Peyer's patch (tissue), 4 donors: ENCODE measurements at regions not wholly inside any gene's neighbourhood (a gene's known extent, or its start where the extent isn't known, plus 50 kb on each side); places are given as distances from the start of the nearest gene placed in this dataset.

Experiments used
- DNase-seq, 3 donors: peaks; one replicate each; pipeline ENCODE4 v3.0.0-alpha.2; 2017 to 2019
- H3K27ac ChIP-seq, 4 donors: fragments of 200-600 bp; sonication (generic); one replicate each; pipeline ENCODE4 v1.5.1; 2016 to 2019
- H3K27me3 ChIP-seq, 2 donors: fragments of 200-600 bp; sonication (generic); one replicate each; pipeline ENCODE4 v1.5.1; 2019
- H3K36me3 ChIP-seq, 3 donors: fragments of 200-600 bp; sonication (generic); one replicate each; pipeline ENCODE4 v1.5.1; 2016 to 2019
- H3K4me1 ChIP-seq, 4 donors: fragments of 200-600 bp; sonication (generic); one replicate each; pipeline ENCODE4 v1.5.1; 2016 to 2019
- H3K4me3 ChIP-seq, 4 donors: fragments of 200-600 bp; sonication (generic); 1 replicate in 3 of 4; 2 replicates in 1 of 4; pipeline ENCODE4 v1.5.1; 2016 to 2019; ENCODE audit warnings: mild to moderate bottlenecking in 1 of 4
- H3K9me3 ChIP-seq, 4 donors: fragments of 200-600 bp; sonication (generic); one replicate each; pipeline ENCODE4 v1.5.1; 2016 to 2019; ENCODE audit warnings: mild to moderate bottlenecking in 1 of 4
- POLR2A ChIP-seq, 2 donors: fragments of 450-650 bp; IDR thresholded peaks; one replicate each; pipeline ENCODE4 v1.5.1; 2017; ENCODE audit warnings: antibody characterized with exemption in 2 of 2, mild to moderate bottlenecking in 2 of 2, moderate library complexity in 2 of 2
- TF ChIP-seq, protein P1 (sequence below), 6 experiments: fragments of 450-650 bp in 4 of 6; fragments of 200-600 bp in 2 of 6; sonication (generic) in 1 of 6; IDR thresholded peaks; one replicate each; pipeline ENCODE4 v1.5.1; 2017 to 2019; ENCODE audit warnings: antibody characterized with exemption in 6 of 6, mild to moderate bottlenecking in 3 of 6, moderate library complexity in 1 of 6

DNA sequence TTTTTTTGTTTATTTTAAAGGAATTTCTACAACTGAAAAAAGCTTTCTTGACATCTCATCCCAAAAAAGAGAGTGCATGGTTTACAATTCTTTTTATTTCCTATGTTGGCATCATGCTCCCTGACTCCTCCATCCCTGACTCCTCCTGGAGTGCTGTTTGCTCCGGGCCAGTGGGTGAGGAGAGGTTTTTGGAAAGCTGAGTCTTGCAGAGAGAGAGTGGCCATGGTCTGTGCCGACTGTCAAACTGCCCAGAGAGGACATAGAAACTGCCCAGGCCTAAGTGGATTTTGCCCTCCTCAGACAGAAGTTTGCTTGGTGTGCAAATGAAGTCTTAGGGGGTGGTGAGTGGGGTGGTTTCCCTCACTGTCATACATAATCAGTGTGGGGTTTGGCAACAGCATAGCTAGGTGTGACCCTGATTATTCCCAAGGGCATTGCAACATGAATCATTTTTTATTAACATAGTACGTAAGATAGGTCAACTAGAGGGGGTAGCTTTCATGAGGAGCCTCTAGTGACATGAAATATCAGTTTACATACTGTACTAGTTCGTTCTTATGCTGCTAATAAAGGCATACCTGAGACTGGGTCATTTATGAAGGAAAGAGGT, 179.8 kb upstream of the UBL3 start:
- DNase-seq, result no peak

DNA sequence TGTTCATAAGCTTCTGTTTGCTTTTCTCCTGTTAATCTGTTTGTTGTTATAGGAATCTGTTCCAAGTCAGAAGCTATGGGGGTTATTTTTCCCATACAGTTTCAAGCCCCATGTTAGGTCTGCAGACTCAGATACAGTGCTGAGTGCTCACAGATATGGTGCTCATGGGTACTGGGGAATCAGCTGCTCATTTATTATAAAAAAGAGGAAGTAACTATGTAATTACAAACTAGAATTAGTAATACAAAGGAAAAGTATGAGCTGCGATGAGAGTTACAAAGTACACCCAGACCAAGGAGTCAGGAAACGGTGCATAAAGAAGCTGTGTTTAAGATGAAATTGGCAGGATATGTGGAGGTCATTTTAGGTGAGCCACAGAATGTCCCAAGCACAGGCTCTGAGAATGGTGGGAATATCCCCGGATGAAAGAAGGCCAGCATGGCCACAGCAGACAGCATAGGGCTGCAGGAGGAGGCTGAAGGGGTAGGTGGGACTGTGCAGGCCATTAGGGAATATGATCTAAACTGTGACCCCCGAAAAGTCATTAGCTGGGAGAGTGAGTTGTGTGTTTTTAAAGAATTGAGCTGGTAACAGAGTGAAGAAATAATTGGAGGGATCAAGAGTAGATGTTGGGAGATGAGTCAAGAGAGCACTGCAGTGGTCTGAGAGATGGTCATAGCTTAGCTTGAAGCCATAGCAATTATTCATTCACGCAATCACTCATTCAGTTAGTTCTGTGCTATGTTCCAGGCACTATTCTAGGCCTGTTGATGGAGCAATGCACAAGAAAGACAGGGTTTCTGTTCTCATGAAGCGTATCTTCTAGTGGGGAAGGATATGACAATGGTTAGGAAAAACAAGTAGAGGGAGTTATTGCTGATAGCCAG, 177.4 kb upstream of the UBL3 start:
- Histone ChIP-seq H3K36me3 (no peaks in the 10 kb centered on the region), H3K4me3 (no peak overlapping the region), H3K4me1 (no peaks in the 10 kb centered on the region), H3K9me3 (no peaks in the 10 kb centered on the region), H3K27me3 (no peaks in the 10 kb centered on the region), H3K27ac (no peak overlapping the region)
- DNase-seq, result no peak
- TF ChIP-seq, protein P1, sequence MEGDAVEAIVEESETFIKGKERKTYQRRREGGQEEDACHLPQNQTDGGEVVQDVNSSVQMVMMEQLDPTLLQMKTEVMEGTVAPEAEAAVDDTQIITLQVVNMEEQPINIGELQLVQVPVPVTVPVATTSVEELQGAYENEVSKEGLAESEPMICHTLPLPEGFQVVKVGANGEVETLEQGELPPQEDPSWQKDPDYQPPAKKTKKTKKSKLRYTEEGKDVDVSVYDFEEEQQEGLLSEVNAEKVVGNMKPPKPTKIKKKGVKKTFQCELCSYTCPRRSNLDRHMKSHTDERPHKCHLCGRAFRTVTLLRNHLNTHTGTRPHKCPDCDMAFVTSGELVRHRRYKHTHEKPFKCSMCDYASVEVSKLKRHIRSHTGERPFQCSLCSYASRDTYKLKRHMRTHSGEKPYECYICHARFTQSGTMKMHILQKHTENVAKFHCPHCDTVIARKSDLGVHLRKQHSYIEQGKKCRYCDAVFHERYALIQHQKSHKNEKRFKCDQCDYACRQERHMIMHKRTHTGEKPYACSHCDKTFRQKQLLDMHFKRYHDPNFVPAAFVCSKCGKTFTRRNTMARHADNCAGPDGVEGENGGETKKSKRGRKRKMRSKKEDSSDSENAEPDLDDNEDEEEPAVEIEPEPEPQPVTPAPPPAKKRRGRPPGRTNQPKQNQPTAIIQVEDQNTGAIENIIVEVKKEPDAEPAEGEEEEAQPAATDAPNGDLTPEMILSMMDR (IDR thresholded peaks at IDR 0.05), result no peak
- no peak for TF ChIP-seq POLR2A (IDR thresholded peaks at IDR 0.05)

More for the DNA sequence above, 179.8 kb upstream of the UBL3 start:
- no peaks in the 10 kb centered on the region for H3K4me1 ChIP-seq
- no peak overlapping the region for H3K27ac ChIP-seq
- H3K27me3 ChIP-seq, result no peaks in the 10 kb centered on the region
- no peaks in the 10 kb centered on the region for H3K36me3 ChIP-seq
- no peaks in the 10 kb centered on the region for H3K9me3 ChIP-seq
- TF ChIP-seq POLR2A (IDR thresholded peaks at IDR 0.05), result no peak
- TF ChIP-seq, protein P1 (IDR thresholded peaks at IDR 0.05), result no peak
- H3K4me3 ChIP-seq, result no peak overlapping the region

DNA sequence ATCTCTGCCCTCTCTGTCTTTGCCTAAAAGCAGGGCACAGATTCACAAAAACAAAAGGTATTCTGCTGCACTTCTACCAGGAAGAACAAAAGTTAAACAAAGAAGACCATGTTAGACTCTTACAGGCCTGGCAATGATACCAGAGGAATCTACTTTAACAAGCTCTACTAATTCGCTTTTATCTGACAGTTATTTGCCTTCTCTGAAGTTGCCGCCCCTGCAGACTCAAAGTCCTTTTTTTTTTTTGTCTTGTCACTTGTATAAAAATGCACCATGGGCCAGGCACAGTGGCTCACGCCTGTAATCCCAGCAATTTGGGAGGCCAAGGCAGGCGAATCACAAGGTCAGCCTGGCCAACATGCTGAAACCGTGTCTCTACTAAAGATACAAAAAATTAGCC, 176.5 kb upstream of the UBL3 start:
- no peaks in the 10 kb centered on the region for H3K9me3 ChIP-seq
- H3K4me1 ChIP-seq, result no peaks in the 10 kb centered on the region
- TF ChIP-seq, protein P1 (IDR thresholded peaks at IDR 0.05), result no peak
- H3K27ac ChIP-seq, result no peak overlapping the region
- DNase-seq, result no peak
- no peak overlapping the region for H3K4me3 ChIP-seq
- no peaks in the 10 kb centered on the region for H3K27me3 ChIP-seq
- no peaks in the 10 kb centered on the region for H3K36me3 ChIP-seq

DNA sequence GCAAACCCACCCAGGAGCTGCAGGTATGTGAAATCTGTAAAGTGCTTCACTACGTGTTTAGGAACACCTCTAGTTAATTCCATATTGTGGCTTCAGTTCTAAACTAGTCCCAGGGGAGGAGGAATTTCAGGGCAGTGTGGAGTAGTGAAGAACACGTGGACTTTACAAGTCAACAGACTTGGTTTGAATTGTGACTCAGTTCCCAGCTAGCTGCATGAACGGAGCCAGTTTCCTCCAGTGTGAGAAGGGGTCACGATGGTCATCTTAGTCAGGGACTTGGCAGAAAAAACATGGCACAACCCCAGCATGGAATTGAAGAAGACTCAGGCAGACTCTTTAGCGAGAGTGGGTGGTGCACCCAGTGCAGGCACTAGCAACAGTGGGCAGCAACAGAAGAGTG, 175.7 kb upstream of the UBL3 start:
- Histone ChIP-seq H3K27me3 (no peaks in the 10 kb centered on the region), H3K4me3 (no peak overlapping the region), H3K4me1 (no peaks in the 10 kb centered on the region), H3K27ac (no peak overlapping the region), H3K36me3 (no peaks in the 10 kb centered on the region), H3K9me3 (no peaks in the 10 kb centered on the region)
- no peak for TF ChIP-seq POLR2A (IDR thresholded peaks at IDR 0.05)
- TF ChIP-seq, protein P1 (IDR thresholded peaks at IDR 0.05), result no peak
- DNase-seq, result no peak

DNA sequence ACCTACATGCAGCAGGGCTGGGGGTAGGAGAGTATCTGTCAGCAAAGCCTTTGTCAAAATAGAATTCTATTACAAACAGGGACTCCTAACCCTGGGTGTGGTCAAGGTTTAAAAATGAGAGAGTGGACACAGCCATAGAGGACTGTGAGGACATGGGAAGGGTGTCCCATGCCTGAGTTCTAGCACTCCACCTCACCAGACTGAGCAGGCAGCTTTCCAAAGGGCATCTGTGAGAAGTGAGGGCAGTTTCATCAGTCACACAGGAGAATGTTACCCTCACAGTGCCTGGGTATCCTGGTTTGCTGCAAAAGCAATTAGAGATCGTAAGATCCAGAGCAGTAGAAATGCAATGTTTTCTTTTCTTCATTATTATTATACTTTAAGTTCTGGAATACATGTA, 174.9 kb upstream of the UBL3 start:
- TF ChIP-seq POLR2A (IDR thresholded peaks at IDR 0.05), result no peak
- TF ChIP-seq, protein P1 (IDR thresholded peaks at IDR 0.05), result no peak
- H3K27me3 ChIP-seq, result no peaks in the 10 kb centered on the region

More for the DNA sequence above, 174.9 kb upstream of the UBL3 start:
- Histone ChIP-seq H3K9me3 (no peaks in the 10 kb centered on the region), H3K36me3 (no peaks in the 10 kb centered on the region), H3K27ac (no peak overlapping the region), H3K4me1 (no peaks in the 10 kb centered on the region), H3K4me3 (no peak overlapping the region)
- no peak for DNase-seq
